Spleen (tissue), 7 donors: ENCODE measurements at regions not wholly inside any gene's neighbourhood (a gene's known extent, or its start where the extent isn't known, plus 50 kb on each side); places are given as distances from the start of the nearest gene placed in this dataset.

ENCODE experiments used
- POLR2A ChIP-seq, 3 donors: fragments of 450-650 bp; IDR thresholded peaks; one replicate each; pipeline ENCODE4 v1.5.1; 2017; ENCODE audit warnings: antibody characterized with exemption in 3 of 3, mild to moderate bottlenecking in 1 of 3
- TF ChIP-seq, protein P1 (sequence below), 11 experiments: fragments of 200-600 bp in 7 of 11; fragments of 450-650 bp in 4 of 11; sonication (generic) in 4 of 11; IDR thresholded peaks in 8 of 11; conservative IDR thresholded peaks in 3 of 11; 1 replicate in 7 of 11; 2 replicates in 4 of 11; pipeline versions ENCODE4 v1.4.0 to v1.8.0; 2016 to 2021; ENCODE audit warnings: antibody characterized with exemption in 11 of 11, inconsistent platforms in 4 of 11, mild to moderate bottlenecking in 1 of 11
- donor health status: DM: no; HTN: no; CAD: no; lungs with moderate emphysema.
- donor health status: DM: no; HTN: no; CAD: no.
- donor health status: DM: no; HTN: no; CAD: no.

DNA sequence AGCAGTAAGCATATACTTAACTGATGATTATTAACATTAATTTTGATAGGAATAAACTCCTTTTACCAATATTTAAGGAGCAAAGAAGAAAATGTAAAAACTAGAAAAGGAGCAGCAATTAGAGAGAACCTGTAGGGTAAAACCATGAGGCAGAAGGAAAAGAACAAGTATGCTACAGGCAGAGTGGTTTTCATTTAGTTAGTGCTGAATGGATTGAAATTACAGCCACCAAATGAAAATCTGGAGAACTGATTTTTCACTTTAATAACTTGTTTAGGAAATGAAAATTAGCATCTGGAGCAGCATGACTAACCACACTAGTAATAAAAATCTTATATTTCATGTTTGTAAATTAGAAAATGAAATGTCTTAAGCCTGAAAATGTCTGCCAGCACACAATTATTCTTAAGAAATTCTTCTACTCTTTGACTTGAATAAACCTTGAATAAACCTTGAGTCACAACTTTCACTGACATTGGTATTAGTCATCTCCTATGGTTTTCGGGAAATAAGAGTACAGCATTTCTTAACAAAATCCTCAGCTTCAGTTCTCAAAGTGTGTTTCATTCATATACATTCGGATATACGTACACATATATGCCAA, 1504.9 kb upstream of the C9orf72 start:
- TF ChIP-seq, protein P1, sequence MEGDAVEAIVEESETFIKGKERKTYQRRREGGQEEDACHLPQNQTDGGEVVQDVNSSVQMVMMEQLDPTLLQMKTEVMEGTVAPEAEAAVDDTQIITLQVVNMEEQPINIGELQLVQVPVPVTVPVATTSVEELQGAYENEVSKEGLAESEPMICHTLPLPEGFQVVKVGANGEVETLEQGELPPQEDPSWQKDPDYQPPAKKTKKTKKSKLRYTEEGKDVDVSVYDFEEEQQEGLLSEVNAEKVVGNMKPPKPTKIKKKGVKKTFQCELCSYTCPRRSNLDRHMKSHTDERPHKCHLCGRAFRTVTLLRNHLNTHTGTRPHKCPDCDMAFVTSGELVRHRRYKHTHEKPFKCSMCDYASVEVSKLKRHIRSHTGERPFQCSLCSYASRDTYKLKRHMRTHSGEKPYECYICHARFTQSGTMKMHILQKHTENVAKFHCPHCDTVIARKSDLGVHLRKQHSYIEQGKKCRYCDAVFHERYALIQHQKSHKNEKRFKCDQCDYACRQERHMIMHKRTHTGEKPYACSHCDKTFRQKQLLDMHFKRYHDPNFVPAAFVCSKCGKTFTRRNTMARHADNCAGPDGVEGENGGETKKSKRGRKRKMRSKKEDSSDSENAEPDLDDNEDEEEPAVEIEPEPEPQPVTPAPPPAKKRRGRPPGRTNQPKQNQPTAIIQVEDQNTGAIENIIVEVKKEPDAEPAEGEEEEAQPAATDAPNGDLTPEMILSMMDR (IDR thresholded peaks at IDR 0.05 in 8 of 11, conservative IDR thresholded peaks at IDR 0.05 in 3 of 11) = no peak
- TF ChIP-seq POLR2A (IDR thresholded peaks at IDR 0.05) = no peak
